ENCODE measurements at regions not wholly inside any gene's neighbourhood (a gene's known extent, or its start where the extent isn't known, plus 50 kb on each side); places are given as distances from the start of the nearest gene placed in this dataset.

DNA sequence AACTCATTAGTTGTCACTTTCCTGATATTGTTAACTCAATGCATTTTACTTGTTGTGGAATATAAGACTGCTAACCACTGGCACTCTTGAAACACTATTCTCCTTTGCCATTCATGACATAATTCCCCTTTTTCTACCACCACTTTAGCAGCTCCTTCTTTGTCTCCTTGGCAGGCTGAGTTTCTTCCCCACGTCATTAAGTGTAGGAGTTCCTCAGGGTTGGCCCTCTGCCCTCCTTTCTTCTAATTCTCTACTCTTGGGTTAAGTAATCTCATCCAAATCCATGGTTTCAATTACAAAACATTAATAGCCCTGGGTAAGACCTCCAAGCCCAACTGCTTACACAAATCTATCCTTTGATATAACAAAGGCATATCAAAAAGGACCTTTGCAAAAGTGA, 175.1 kb downstream of the HGF start:
- H3K4me1 ChIP-seq (ENCODE audit: insufficient read depth, low read length, poor library complexity, severe bottlenecking): no peaks in the 10 kb centered on the region
- H3K9me3 ChIP-seq (ENCODE audit: insufficient read depth, low read depth, low read length): no peaks in the 10 kb centered on the region
- no peak overlapping the region for H3K9ac ChIP-seq (ENCODE audit: low read depth, low read length, poor library complexity, severe bottlenecking)
- no peak for TF ChIP-seq EZH2phosphoT487 (IDR thresholded peaks at IDR 0.05; ENCODE audit: borderline replicate concordance)
- TF ChIP-seq, protein P1, sequence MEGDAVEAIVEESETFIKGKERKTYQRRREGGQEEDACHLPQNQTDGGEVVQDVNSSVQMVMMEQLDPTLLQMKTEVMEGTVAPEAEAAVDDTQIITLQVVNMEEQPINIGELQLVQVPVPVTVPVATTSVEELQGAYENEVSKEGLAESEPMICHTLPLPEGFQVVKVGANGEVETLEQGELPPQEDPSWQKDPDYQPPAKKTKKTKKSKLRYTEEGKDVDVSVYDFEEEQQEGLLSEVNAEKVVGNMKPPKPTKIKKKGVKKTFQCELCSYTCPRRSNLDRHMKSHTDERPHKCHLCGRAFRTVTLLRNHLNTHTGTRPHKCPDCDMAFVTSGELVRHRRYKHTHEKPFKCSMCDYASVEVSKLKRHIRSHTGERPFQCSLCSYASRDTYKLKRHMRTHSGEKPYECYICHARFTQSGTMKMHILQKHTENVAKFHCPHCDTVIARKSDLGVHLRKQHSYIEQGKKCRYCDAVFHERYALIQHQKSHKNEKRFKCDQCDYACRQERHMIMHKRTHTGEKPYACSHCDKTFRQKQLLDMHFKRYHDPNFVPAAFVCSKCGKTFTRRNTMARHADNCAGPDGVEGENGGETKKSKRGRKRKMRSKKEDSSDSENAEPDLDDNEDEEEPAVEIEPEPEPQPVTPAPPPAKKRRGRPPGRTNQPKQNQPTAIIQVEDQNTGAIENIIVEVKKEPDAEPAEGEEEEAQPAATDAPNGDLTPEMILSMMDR (conservative IDR thresholded peaks at IDR 0.05; ENCODE audit: low read length): no peak
- no peaks in the 10 kb centered on the region for H3F3A ChIP-seq (ENCODE audit: low read depth)
- no peak overlapping the region for H3K4me2 ChIP-seq (ENCODE audit: low read depth, low read length, poor library complexity, severe bottlenecking)
- no peaks in the 10 kb centered on the region for H4K20me1 ChIP-seq (ENCODE audit: insufficient read depth, low read length, poor library complexity, severe bottlenecking)
- H3K27me3 ChIP-seq (ENCODE audit: insufficient read depth, low read length, poor library complexity, severe bottlenecking): no peaks in the 10 kb centered on the region
- H3K79me2 ChIP-seq (ENCODE audit: insufficient read depth, low read length): no peaks in the 10 kb centered on the region
- H3K4me3 ChIP-seq (ENCODE audit: low read length, poor library complexity, severe bottlenecking): no peak overlapping the region
- H3K9me2 ChIP-seq (replicated peaks; ENCODE audit: low read depth, low read length): no peaks in the 10 kb centered on the region
- H3K36me3 ChIP-seq (ENCODE audit: insufficient read depth, low read length): no peaks in the 10 kb centered on the region
- H2AFZ ChIP-seq (ENCODE audit: low read length): no peak overlapping the region

DNA sequence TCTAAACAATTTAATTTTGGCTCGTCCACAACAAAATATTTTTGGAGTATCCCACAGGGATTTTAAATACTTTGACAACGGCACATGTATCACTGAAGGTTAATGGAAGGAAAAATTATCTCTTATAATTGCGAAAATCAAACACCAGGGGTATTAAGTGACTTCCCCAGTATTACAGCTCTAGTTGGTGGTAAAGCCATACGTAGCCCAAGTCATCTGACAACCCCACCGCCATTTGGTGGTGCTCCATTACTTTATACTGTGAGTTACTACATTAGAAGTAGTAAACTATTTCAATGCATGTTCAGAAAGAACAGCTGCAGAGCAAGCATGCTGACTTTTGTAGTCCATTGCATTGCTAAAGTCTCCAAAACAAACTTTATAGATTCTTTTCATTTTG, 179.7 kb downstream of the HGF start:
- no peak overlapping the region for H3K9ac ChIP-seq (ENCODE audit: low read depth, low read length, poor library complexity, severe bottlenecking)
- no peaks in the 10 kb centered on the region for H4K20me1 ChIP-seq (ENCODE audit: insufficient read depth, low read length, poor library complexity, severe bottlenecking)
- TF ChIP-seq EZH2phosphoT487 (IDR thresholded peaks at IDR 0.05; ENCODE audit: borderline replicate concordance): no peak
- TF ChIP-seq, protein P1 (conservative IDR thresholded peaks at IDR 0.05; ENCODE audit: low read length): no peak
- no peak overlapping the region for H3K4me2 ChIP-seq (ENCODE audit: low read depth, low read length, poor library complexity, severe bottlenecking)
- no peaks in the 10 kb centered on the region for H3K27me3 ChIP-seq (ENCODE audit: insufficient read depth, low read length, poor library complexity, severe bottlenecking)
- no peak overlapping the region for H3K4me3 ChIP-seq (ENCODE audit: low read length, poor library complexity, severe bottlenecking)
- no peaks in the 10 kb centered on the region for H3K36me3 ChIP-seq (ENCODE audit: insufficient read depth, low read length)
- H3K79me2 ChIP-seq (ENCODE audit: insufficient read depth, low read length): no peaks in the 10 kb centered on the region
- H3K4me1 ChIP-seq (ENCODE audit: insufficient read depth, low read length, poor library complexity, severe bottlenecking): no peaks in the 10 kb centered on the region
- H3F3A ChIP-seq (ENCODE audit: low read depth): no peaks in the 10 kb centered on the region
- H3K9me2 ChIP-seq (replicated peaks; ENCODE audit: low read depth, low read length): no peaks in the 10 kb centered on the region
- no peaks in the 10 kb centered on the region for H3K9me3 ChIP-seq (ENCODE audit: insufficient read depth, low read depth, low read length)
- H2AFZ ChIP-seq (ENCODE audit: low read length): no peak overlapping the region

DNA sequence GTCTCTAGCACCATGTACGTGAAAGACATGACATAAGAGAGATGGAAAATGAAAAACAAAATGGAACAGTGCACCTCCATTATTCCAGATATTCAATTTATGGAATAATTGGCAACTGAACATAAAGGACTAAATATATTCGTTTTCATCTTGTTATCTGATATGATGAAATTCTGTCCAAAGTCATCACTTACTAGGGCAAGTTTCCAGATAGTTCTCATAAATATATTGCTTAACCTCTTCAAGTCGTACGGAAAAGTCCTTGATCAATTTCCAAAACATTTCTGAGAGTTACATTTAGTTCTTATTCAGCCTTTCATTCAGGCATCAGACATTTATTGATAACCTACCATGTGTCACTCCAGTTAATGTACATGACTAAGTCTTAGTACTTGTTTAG, 185.2 kb downstream of the HGF start:
- Histone ChIP-seq H3K79me2 (ENCODE audit: insufficient read depth, low read length) (no peaks in the 10 kb centered on the region), H3K9me2 (replicated peaks; ENCODE audit: low read depth, low read length) (no peaks in the 10 kb centered on the region), H3K27me3 (ENCODE audit: insufficient read depth, low read length, poor library complexity, severe bottlenecking) (no peaks in the 10 kb centered on the region), H3K4me3 (ENCODE audit: low read length, poor library complexity, severe bottlenecking) (no peak overlapping the region), H2AFZ (ENCODE audit: low read length) (no peak overlapping the region), H4K20me1 (ENCODE audit: insufficient read depth, low read length, poor library complexity, severe bottlenecking) (no peaks in the 10 kb centered on the region), H3K9ac (ENCODE audit: low read depth, low read length, poor library complexity, severe bottlenecking) (no peak overlapping the region), H3K4me1 (ENCODE audit: insufficient read depth, low read length, poor library complexity, severe bottlenecking) (no peaks in the 10 kb centered on the region), H3K9me3 (ENCODE audit: insufficient read depth, low read depth, low read length) (no peaks in the 10 kb centered on the region), H3K36me3 (ENCODE audit: insufficient read depth, low read length) (no peaks in the 10 kb centered on the region), H3F3A (ENCODE audit: low read depth) (no peaks in the 10 kb centered on the region), H3K4me2 (ENCODE audit: low read depth, low read length, poor library complexity, severe bottlenecking) (no peak overlapping the region)
- TF ChIP-seq EZH2phosphoT487 (IDR thresholded peaks at IDR 0.05; ENCODE audit: borderline replicate concordance): no peak
- TF ChIP-seq, protein P1 (conservative IDR thresholded peaks at IDR 0.05; ENCODE audit: low read length): no peak
